NB4 (cell line): ENCODE measurements at regions not wholly inside any gene's neighbourhood (a gene's known extent, or its start where the extent isn't known, plus 50 kb on each side); places are given as distances from the start of the nearest gene placed in this dataset.

Experiments
- DNase-seq: peaks from one replicate; pipeline ENCODE4 v3.0.0; 2010; ENCODE audit warnings: low read depth
- H3K4me3 ChIP-seq: one replicate; pipeline ENCODE4 v1.5.1; 2011; ENCODE audit warnings: mild to moderate bottlenecking, low read depth, low read length, moderate library complexity
- CTCF ChIP-seq: IDR thresholded peaks from one replicate; pipeline ENCODE4 v1.5.1; 2012; ENCODE audit warnings: low read depth, low read length
- MYC ChIP-seq: IDR thresholded peaks from 2 replicates; pipeline ENCODE4 v1.6.1; 2011; ENCODE audit warnings: low read depth, low read length
- POLR2A ChIP-seq: IDR thresholded peaks from 2 replicates; pipeline ENCODE4 v1.6.1; 2011; ENCODE audit warnings: mild to moderate bottlenecking; ENCODE audit not compliant: insufficient read length; ENCODE audit errors: extremely low read depth
- TF ChIP-seq, protein P1 (sequence below): IDR thresholded peaks from 2 replicates; pipeline ENCODE4 v1.6.1; 2011; ENCODE audit warnings: low read depth, low read length

DNA sequence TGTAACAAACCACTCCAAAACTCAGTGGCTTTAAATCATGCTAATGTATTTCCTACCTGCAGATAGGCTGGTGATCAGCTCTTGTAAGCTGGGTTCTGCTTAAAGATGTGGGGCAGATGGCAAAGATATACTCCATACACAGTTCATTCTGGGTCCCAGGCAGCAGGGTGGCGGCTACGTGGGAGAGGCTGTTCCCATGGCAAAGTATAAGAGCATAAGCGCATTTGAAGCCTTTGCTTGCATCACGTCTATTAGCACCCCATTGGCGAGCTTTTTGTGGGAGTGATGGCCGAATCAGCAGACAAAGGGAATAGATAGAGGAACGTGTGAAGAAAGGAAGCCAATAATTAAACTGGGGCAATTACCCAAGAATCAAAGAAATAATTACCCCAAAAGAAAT is 523.1 kb downstream of the SPATA31D1 start:
- no peak for TF ChIP-seq CTCF
- TF ChIP-seq, protein P1, sequence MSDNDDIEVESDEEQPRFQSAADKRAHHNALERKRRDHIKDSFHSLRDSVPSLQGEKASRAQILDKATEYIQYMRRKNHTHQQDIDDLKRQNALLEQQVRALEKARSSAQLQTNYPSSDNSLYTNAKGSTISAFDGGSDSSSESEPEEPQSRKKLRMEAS: no peak
- no peak for TF ChIP-seq POLR2A
- no peak for TF ChIP-seq MYC
- no peak overlapping the region for H3K4me3 ChIP-seq
- no peak for DNase-seq

DNA sequence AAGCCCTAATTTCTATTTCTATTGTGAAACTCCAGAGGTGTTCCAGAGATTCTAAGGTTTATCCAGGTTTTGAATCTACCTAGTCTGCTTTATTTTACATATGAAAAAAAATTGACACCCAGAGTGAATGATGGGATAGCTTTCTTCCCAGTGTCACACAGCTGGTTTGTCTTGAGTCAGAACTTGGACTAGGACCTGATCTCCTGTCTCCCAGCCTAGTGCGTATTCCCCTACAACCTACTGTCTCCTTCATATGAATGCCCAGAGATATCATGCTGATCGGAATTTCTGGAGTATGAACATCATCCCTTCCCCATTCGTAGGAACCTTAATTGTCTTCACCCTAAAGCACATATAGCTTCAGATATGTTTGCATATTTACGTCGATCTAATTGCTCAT is 524.2 kb downstream of the SPATA31D1 start:
- H3K4me3 ChIP-seq: no peak overlapping the region
- TF ChIP-seq CTCF: no peak
- no peak for TF ChIP-seq POLR2A
- no peak for TF ChIP-seq MYC
- DNase-seq: no peak

DNA sequence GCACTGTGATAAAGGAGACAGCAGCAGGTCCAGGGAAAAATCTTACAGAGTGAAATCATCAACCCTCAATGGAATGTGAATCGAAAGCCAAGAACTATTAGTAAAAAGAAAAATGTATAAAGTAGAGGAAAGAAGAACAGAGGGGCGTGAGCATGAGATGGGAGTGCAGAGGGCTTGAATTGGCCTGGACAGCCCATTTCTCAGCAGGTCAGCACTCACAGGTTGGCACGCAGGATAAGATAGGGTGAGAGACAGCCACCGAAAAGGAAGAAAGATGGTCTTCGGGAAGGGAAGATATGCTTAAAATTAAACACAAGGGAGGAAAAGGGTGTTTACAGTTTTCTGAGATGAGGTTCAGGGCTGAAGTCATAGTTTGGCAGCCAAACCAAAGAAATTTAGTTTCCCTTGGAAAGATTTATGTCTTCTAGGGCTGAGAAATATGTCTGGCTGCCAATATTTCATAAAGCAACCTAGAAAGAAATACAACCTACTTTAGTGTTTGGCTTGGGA is 524.7 kb downstream of the SPATA31D1 start:
- TF ChIP-seq, protein P1: no peak
- TF ChIP-seq MYC (no peak), CTCF (no peak), POLR2A (no peak)
- H3K4me3 ChIP-seq: no peak overlapping the region
- no peak for DNase-seq

- H3K4me3 ChIP-seq: no peak overlapping the region
Observed at GRCh38 chr9:82513976-82514735, 525.6 kb downstream of the SPATA31D1 start.

DNA sequence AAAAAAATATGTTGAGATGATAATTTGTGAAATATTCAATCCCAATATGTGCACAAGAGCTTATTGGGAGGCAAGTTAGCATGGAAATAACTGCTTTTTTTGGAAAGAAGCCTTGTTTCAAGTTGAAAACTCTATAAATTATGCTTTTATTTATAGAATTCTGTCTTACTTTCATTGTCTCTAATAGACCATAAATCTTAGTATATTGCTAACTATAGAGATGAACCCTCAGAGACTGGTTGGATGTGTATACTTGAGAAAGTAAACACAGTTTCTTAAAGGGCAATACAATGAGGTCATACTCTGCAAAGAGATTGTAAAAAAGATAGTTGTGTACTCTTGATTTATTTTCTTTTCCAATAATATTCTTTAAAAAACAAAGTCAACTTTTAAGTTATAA is 530.3 kb downstream of the SPATA31D1 start:
- no peak for DNase-seq
- no peak overlapping the region for H3K4me3 ChIP-seq
- TF ChIP-seq, protein P1: no peak
- TF ChIP-seq POLR2A (no peak), CTCF (no peak), MYC (no peak)

More at GRCh38 chr9:82513976-82514735, 525.6 kb downstream of the SPATA31D1 start:
- no peak for TF ChIP-seq CTCF
- TF ChIP-seq POLR2A: no peak
- TF ChIP-seq MYC: no peak
- TF ChIP-seq, protein P1: no peak
- DNase-seq: no peak

- no peak overlapping the region for H3K4me3 ChIP-seq
- TF ChIP-seq CTCF: no peak
- no peak for TF ChIP-seq POLR2A
- TF ChIP-seq MYC: no peak
- TF ChIP-seq, protein P1: no peak
- DNase-seq: no peak
Observed at GRCh38 chr9:82519332-82519731, 530.8 kb downstream of the SPATA31D1 start.
